Hepatocyte (in vitro differentiated cells): ENCODE measurements at regions not wholly inside any gene's neighbourhood (a gene's known extent, or its start where the extent isn't known, plus 50 kb on each side); places are given as distances from the start of the nearest gene placed in this dataset.

Experiments used
- DNase-seq: peaks from one replicate; pipeline ENCODE4 v3.0.0-alpha.2; 2016; ENCODE audit warnings: low spot score
- H2AFZ ChIP-seq: fragments of 200-600 bp; sonication (generic); 2 replicates; pipeline ENCODE4 v1.6.0; 2016; ENCODE audit warnings: antibody characterized with exemption, mild to moderate bottlenecking
- H3K27ac ChIP-seq: fragments of 200-600 bp; sonication (generic); 2 replicates; pipeline ENCODE4 v1.5.1; 2016; ENCODE audit warnings: mild to moderate bottlenecking
- H3K27me3 ChIP-seq: fragments of 200-600 bp; sonication (generic); 2 replicates; pipeline ENCODE4 v1.6.1; 2016
- H3K36me3 ChIP-seq: fragments of 200-600 bp; sonication (generic); replicated peaks from 2 replicates; pipeline ENCODE4 v1.5.1; 2016; ENCODE audit warnings: low read depth; ENCODE audit not compliant: insufficient read depth
- H3K4me1 ChIP-seq: fragments of 200-600 bp; sonication (generic); 2 replicates; pipeline ENCODE4 v1.5.1; 2016; ENCODE audit warnings: mild to moderate bottlenecking, moderate library complexity; ENCODE audit not compliant: insufficient read depth
- H3K4me2 ChIP-seq: fragments of 200-600 bp; sonication (generic); 2 replicates; pipeline ENCODE4 v1.6.0; 2016
- H3K4me3 ChIP-seq: fragments of 200-600 bp; sonication (generic); 2 replicates; pipeline ENCODE4 v1.5.1; 2016; ENCODE audit warnings: mild to moderate bottlenecking
- H3K79me2 ChIP-seq: fragments of 200-600 bp; sonication (generic); 2 replicates; pipeline ENCODE4 v1.6.0; 2017; ENCODE audit warnings: mild to moderate bottlenecking
- H3K9me2 ChIP-seq: fragments of 200-600 bp; sonication (generic); replicated peaks from 2 replicates; pipeline ENCODE4 v1.6.0; 2017; ENCODE audit warnings: mild to moderate bottlenecking; ENCODE audit not compliant: insufficient read depth
- H3K9me3 ChIP-seq: fragments of 200-600 bp; sonication (generic); 2 replicates; pipeline ENCODE4 v1.5.1; 2016; ENCODE audit warnings: low read depth, mild to moderate bottlenecking
- H4K20me1 ChIP-seq: fragments of 200-600 bp; sonication (generic); 2 replicates; pipeline ENCODE4 v1.6.0; 2016; ENCODE audit warnings: mild to moderate bottlenecking; ENCODE audit not compliant: insufficient read depth, poor library complexity, severe bottlenecking
- CTCF ChIP-seq: fragments of 200-600 bp; sonication (generic); IDR thresholded peaks from 2 replicates; pipeline ENCODE4 v1.5.1; 2016; ENCODE audit warnings: antibody characterized with exemption, mild to moderate bottlenecking; ENCODE audit not compliant: poor library complexity
- EZH2 ChIP-seq: fragments of 200-600 bp; sonication (generic); IDR thresholded peaks from 2 replicates; pipeline ENCODE4 v1.6.1; 2016; ENCODE audit warnings: antibody characterized with exemption, mild to moderate bottlenecking, borderline replicate concordance
- EZH2phosphoT487 ChIP-seq: fragments of 200-600 bp; sonication (generic); IDR thresholded peaks from one replicate; pipeline ENCODE4 v1.6.1; 2018; ENCODE audit warnings: antibody characterized with exemption, mild to moderate bottlenecking, low read depth, moderate library complexity; ENCODE audit not compliant: unreplicated experiment, severe bottlenecking
- WGBS: methylation state at CpG from one replicate; pipeline ENCODE4 v1.1.6; 2016; ENCODE audit warnings: low lambda C conversion rate; ENCODE audit errors: missing lambda C conversion rate; 5-methylcytosine and 5-hydroxymethylcytosine counted together

- H2AFZ ChIP-seq, result no peak overlapping the region
These were observed 273.5 kb upstream of the IRX2 start for GRCh38 chr5:3024976-3025375.

GRCh38 chr5:3024554-3024953 is 273.1 kb upstream of the IRX2 start:
- H3K4me1 ChIP-seq, result no peaks in the 10 kb centered on the region
- H3K4me2 ChIP-seq, result no peak overlapping the region
- no peak overlapping the region for H3K4me3 ChIP-seq
- no peak overlapping the region for H3K27ac ChIP-seq
- H3K9me2 ChIP-seq, result no peaks in the 10 kb centered on the region
- no peaks in the 10 kb centered on the region for H3K27me3 ChIP-seq
- H4K20me1 ChIP-seq, result no peaks in the 10 kb centered on the region
- 90% methylated on average over 9 of the region's 9 CpGs for WGBS
- TF ChIP-seq CTCF (no peak), EZH2 (no peak), EZH2phosphoT487 (no peak)
- H2AFZ ChIP-seq, result no peak overlapping the region
- no peaks in the 10 kb centered on the region for H3K9me3 ChIP-seq
- no peaks in the 10 kb centered on the region for H3K36me3 ChIP-seq
- DNase-seq, result no peak
- no peaks in the 10 kb centered on the region for H3K79me2 ChIP-seq

More at GRCh38 chr5:3024976-3025375, 273.5 kb upstream of the IRX2 start:
- no peaks in the 10 kb centered on the region for H3K4me1 ChIP-seq
- no peaks in the 10 kb centered on the region for H4K20me1 ChIP-seq
- H3K4me3 ChIP-seq, result no peak overlapping the region
- TF ChIP-seq EZH2, result no peak
- no peak for TF ChIP-seq EZH2phosphoT487
- TF ChIP-seq CTCF, result no peak
- H3K4me2 ChIP-seq, result no peak overlapping the region
- no peak for DNase-seq
- 91% methylated on average over 6 of the region's 6 CpGs for WGBS
- no peaks in the 10 kb centered on the region for H3K9me2 ChIP-seq
- no peaks in the 10 kb centered on the region for H3K27me3 ChIP-seq
- H3K27ac ChIP-seq, result no peak overlapping the region
- no peaks in the 10 kb centered on the region for H3K36me3 ChIP-seq
- no peaks in the 10 kb centered on the region for H3K79me2 ChIP-seq
- no peaks in the 10 kb centered on the region for H3K9me3 ChIP-seq

- H3K36me3 ChIP-seq, result no peaks in the 10 kb centered on the region
- 84% methylated on average over 9 of the region's 9 CpGs for WGBS
- no peaks in the 10 kb centered on the region for H3K79me2 ChIP-seq
These were observed 272.6 kb upstream of the IRX2 start for GRCh38 chr5:3024126-3024525.

More at GRCh38 chr5:3024126-3024525, 272.6 kb upstream of the IRX2 start:
- no peaks in the 10 kb centered on the region for H3K9me2 ChIP-seq
- no peak for TF ChIP-seq CTCF
- no peak for TF ChIP-seq EZH2
- no peak overlapping the region for H3K4me2 ChIP-seq
- H3K27me3 ChIP-seq, result no peaks in the 10 kb centered on the region
- no peak for DNase-seq
- H3K4me3 ChIP-seq, result no peak overlapping the region
- no peak overlapping the region for H2AFZ ChIP-seq
- no peaks in the 10 kb centered on the region for H3K9me3 ChIP-seq
- H4K20me1 ChIP-seq, result no peaks in the 10 kb centered on the region
- H3K27ac ChIP-seq, result no peak overlapping the region
- no peaks in the 10 kb centered on the region for H3K4me1 ChIP-seq
